ENCODE measurements at regions not wholly inside any gene's neighbourhood (a gene's known extent, or its start where the extent isn't known, plus 50 kb on each side); places are given as distances from the start of the nearest gene placed in this dataset.

DNA sequence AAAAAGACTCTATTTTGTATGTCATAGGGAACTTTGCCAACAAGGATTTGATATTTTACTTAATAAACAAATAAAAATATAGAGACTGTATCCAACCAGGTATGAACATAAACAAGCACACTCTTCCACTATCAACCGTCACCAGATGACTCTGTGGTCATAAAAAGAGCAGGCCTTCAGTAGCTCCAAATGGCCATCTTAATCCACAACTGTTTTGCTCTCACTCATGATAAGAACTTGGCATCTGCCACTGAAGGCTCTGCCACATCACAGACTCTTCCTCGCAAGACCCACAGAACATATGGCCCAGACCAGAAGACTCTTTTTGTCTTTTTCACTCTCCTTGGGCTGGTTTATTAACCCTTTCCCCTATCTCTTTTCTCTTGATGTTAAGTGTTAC is 98.7 kb upstream of the POM121L12 start:
- Histone ChIP-seq H3K4ac (ENCODE audit: low read depth in 1 of 2, low read length in 2 of 2) (no peak overlapping the region), H2AK5ac (ENCODE audit: low read length, severe bottlenecking) (no peak overlapping the region), H2AFZ (ENCODE audit: low read depth, low read length) (no peak overlapping the region), H3K23ac (ENCODE audit: low read length in 2 of 2) (no peak overlapping the region), H2BK120ac (ENCODE audit: low read depth, low read length) (no peak overlapping the region), H3K27ac (ENCODE audit: low read length, poor library complexity, severe bottlenecking) (no peak overlapping the region), H2BK5ac (ENCODE audit: low read depth, low read length, poor library complexity, severe bottlenecking) (no peak overlapping the region), H3K4me1 (ENCODE audit: control insufficient read depth, insufficient read depth, low read depth, low read length) (no peaks in the 10 kb centered on the region), H3K9me3 (ENCODE audit: control insufficient read depth, low read length) (peaks cover 4% of the 10 kb centered on the region), H3K27me3 (ENCODE audit: control insufficient read depth in 1 of 2, insufficient read depth in 1 of 2, low read length in 2 of 2) (no peaks in the 10 kb centered on the region), H3K9ac (ENCODE audit: low read length) (no peak overlapping the region), H2BK12ac (ENCODE audit: low read length in 2 of 2) (no peak overlapping the region), H3K4me3 (ENCODE audit: insufficient read depth in 1 of 2, low read depth in 1 of 2, low read length in 2 of 2) (no peak overlapping the region), H4K91ac (ENCODE audit: low read length) (no peak overlapping the region), H3K36me3 (ENCODE audit: control insufficient read depth in 1 of 2, insufficient read depth in 2 of 2, low read depth in 1 of 2, low read length in 2 of 2) (no peaks in the 10 kb centered on the region), H3K4me2 (ENCODE audit: low read length, poor library complexity, severe bottlenecking) (no peak overlapping the region), H3K14ac (ENCODE audit: low read length in 2 of 2) (no peak overlapping the region), H3K79me1 (replicated peaks; ENCODE audit: low read length, poor library complexity, severe bottlenecking) (no peaks in the 10 kb centered on the region), H2BK15ac (ENCODE audit: low read depth, poor library complexity, severe bottlenecking) (no peak overlapping the region), H4K8ac (ENCODE audit: low read length) (no peak overlapping the region), H3K18ac (ENCODE audit: low read depth in 1 of 2, low read length in 2 of 2) (no peak overlapping the region)
- DNase-seq: no peak
- WGBS: 35% methylated on average over 2 of the region's 2 CpGs

DNA sequence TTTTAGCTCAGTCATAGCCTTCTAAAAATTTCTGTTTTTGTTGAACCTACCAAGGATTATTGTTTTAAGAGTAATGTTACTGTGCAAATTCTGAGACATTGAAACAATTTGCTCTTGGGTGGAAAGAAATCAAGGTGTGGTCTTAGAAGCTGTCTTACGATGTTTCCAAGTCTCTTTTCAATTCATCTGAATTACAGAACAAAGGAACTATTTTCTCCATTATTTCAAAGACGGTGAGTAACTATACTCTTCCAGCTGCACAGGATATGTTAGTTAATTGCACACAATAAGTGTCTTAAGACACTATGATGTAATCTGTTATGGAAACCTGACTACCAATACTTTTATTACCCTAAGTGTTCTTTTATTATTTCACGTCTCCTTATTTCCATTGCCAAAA is 106.8 kb upstream of the POM121L12 start:
- no peak overlapping the region for H3K4me2 ChIP-seq (ENCODE audit: low read length, poor library complexity, severe bottlenecking)
- no peak overlapping the region for H2BK120ac ChIP-seq (ENCODE audit: low read depth, low read length)
- no peak overlapping the region for H2BK12ac ChIP-seq (ENCODE audit: low read length in 2 of 2)
- H3K27me3 ChIP-seq (ENCODE audit: control insufficient read depth in 1 of 2, insufficient read depth in 1 of 2, low read length in 2 of 2): no peaks in the 10 kb centered on the region
- no peaks in the 10 kb centered on the region for H3K36me3 ChIP-seq (ENCODE audit: control insufficient read depth in 1 of 2, insufficient read depth in 2 of 2, low read depth in 1 of 2, low read length in 2 of 2)
- no peak overlapping the region for H3K4ac ChIP-seq (ENCODE audit: low read depth in 1 of 2, low read length in 2 of 2)
- no peak overlapping the region for H3K27ac ChIP-seq (ENCODE audit: low read length, poor library complexity, severe bottlenecking)
- no peaks in the 10 kb centered on the region for H3K79me1 ChIP-seq (replicated peaks; ENCODE audit: low read length, poor library complexity, severe bottlenecking)
- no peak overlapping the region for H4K91ac ChIP-seq (ENCODE audit: low read length)
- no peak overlapping the region for H3K14ac ChIP-seq (ENCODE audit: low read length in 2 of 2)
- H3K4me3 ChIP-seq (ENCODE audit: insufficient read depth in 1 of 2, low read depth in 1 of 2, low read length in 2 of 2): no peak overlapping the region
- H2BK5ac ChIP-seq (ENCODE audit: low read depth, low read length, poor library complexity, severe bottlenecking): no peak overlapping the region
- WGBS: 80% methylated on average over 1 of the region's 3 CpGs
- no peak overlapping the region for H2BK15ac ChIP-seq (ENCODE audit: low read depth, poor library complexity, severe bottlenecking)
- no peak overlapping the region for H3K23ac ChIP-seq (ENCODE audit: low read length in 2 of 2)
- no peak overlapping the region for H4K8ac ChIP-seq (ENCODE audit: low read length)
- H3K18ac ChIP-seq (ENCODE audit: low read depth in 1 of 2, low read length in 2 of 2): no peak overlapping the region
- no peak overlapping the region for H2AFZ ChIP-seq (ENCODE audit: low read depth, low read length)
- DNase-seq: no peak
- no peaks in the 10 kb centered on the region for H3K4me1 ChIP-seq (ENCODE audit: control insufficient read depth, insufficient read depth, low read depth, low read length)
- H2AK5ac ChIP-seq (ENCODE audit: low read length, severe bottlenecking): no peak overlapping the region
- no peak overlapping the region for H3K9ac ChIP-seq (ENCODE audit: low read length)
- peaks cover 9% of the 10 kb centered on the region for H3K9me3 ChIP-seq (ENCODE audit: control insufficient read depth, low read length)

DNA sequence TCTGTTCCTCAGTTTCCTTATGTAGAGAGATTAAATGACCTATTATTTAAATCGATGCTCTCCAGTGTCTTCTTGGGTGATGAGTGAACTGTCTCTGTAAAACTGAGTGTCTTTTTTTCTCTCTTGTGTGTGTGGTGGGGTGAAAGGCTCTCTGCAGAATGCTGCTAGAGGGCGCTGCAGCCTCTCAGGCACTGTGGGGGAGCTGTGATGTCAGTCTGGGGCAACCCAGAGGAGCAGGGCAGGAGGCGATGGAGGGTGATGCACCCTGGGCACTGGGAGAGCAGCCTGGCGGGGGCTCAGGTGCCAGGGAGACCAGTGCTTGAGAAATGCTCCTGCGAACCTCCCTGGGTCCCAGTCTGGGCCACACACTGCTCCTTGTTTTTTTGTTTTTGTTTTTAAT is 110.1 kb upstream of the POM121L12 start:
- Histone ChIP-seq H2AK5ac (ENCODE audit: low read length, severe bottlenecking) (no peak overlapping the region), H3K27me3 (ENCODE audit: control insufficient read depth in 1 of 2, insufficient read depth in 1 of 2, low read length in 2 of 2) (no peaks in the 10 kb centered on the region), H3K23ac (ENCODE audit: low read length in 2 of 2) (no peak overlapping the region), H3K4me1 (ENCODE audit: control insufficient read depth, insufficient read depth, low read depth, low read length) (no peaks in the 10 kb centered on the region), H2BK5ac (ENCODE audit: low read depth, low read length, poor library complexity, severe bottlenecking) (no peak overlapping the region), H3K79me1 (replicated peaks; ENCODE audit: low read length, poor library complexity, severe bottlenecking) (no peaks in the 10 kb centered on the region), H2BK12ac (ENCODE audit: low read length in 2 of 2) (no peak overlapping the region), H3K36me3 (ENCODE audit: control insufficient read depth in 1 of 2, insufficient read depth in 2 of 2, low read depth in 1 of 2, low read length in 2 of 2) (no peaks in the 10 kb centered on the region), H3K9me3 (ENCODE audit: control insufficient read depth, low read length) (peaks cover 5% of the 10 kb centered on the region), H2BK15ac (ENCODE audit: low read depth, poor library complexity, severe bottlenecking) (no peak overlapping the region), H4K8ac (ENCODE audit: low read length) (no peak overlapping the region), H3K4ac (ENCODE audit: low read depth in 1 of 2, low read length in 2 of 2) (no peak overlapping the region), H2AFZ (ENCODE audit: low read depth, low read length) (no peak overlapping the region), H3K18ac (ENCODE audit: low read depth in 1 of 2, low read length in 2 of 2) (no peak overlapping the region), H4K91ac (ENCODE audit: low read length) (no peak overlapping the region), H3K4me2 (ENCODE audit: low read length, poor library complexity, severe bottlenecking) (no peak overlapping the region), H3K27ac (ENCODE audit: low read length, poor library complexity, severe bottlenecking) (no peak overlapping the region), H3K14ac (ENCODE audit: low read length in 2 of 2) (no peak overlapping the region), H3K9ac (ENCODE audit: low read length) (no peak overlapping the region), H2BK120ac (ENCODE audit: low read depth, low read length) (no peak overlapping the region), H3K4me3 (ENCODE audit: insufficient read depth in 1 of 2, low read depth in 1 of 2, low read length in 2 of 2) (no peak overlapping the region)
- WGBS: 78% methylated on average over 4 of the region's 5 CpGs
- no peak for DNase-seq

DNA sequence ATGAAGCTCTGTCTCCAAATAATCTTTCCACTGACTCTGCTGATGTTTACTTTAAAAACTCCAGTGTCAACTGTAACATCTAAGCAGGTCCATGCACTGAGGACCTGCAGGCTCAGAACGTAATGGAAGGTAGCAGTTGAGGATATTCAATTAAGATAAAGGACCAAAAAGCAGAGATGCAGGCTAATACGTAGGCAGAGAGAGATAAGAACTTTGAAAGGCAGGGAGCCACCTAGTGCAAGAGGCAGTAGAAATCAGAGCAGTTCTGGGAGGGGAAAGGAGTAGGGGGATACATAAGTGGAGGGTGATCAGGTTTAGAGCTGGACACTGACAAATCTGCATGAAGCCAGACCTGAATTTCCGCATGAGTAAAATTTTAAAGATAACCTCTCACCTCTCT is 114.5 kb upstream of the POM121L12 start:
- H2AFZ ChIP-seq (ENCODE audit: low read depth, low read length): no peak overlapping the region
- no peak overlapping the region for H3K4me3 ChIP-seq (ENCODE audit: insufficient read depth in 1 of 2, low read depth in 1 of 2, low read length in 2 of 2)
- 23% methylated on average over 3 of the region's 3 CpGs for WGBS
- H4K8ac ChIP-seq (ENCODE audit: low read length): no peak overlapping the region
- no peak for DNase-seq
- H3K4me2 ChIP-seq (ENCODE audit: low read length, poor library complexity, severe bottlenecking): no peak overlapping the region
- H3K9ac ChIP-seq (ENCODE audit: low read length): no peak overlapping the region
- H3K27me3 ChIP-seq (ENCODE audit: control insufficient read depth in 1 of 2, insufficient read depth in 1 of 2, low read length in 2 of 2): no peaks in the 10 kb centered on the region
- no peak overlapping the region for H3K14ac ChIP-seq (ENCODE audit: low read length in 2 of 2)
- no peak overlapping the region for H3K27ac ChIP-seq (ENCODE audit: low read length, poor library complexity, severe bottlenecking)
- H3K23ac ChIP-seq (ENCODE audit: low read length in 2 of 2): no peak overlapping the region
- H3K18ac ChIP-seq (ENCODE audit: low read depth in 1 of 2, low read length in 2 of 2): no peak overlapping the region
- H4K91ac ChIP-seq (ENCODE audit: low read length): no peak overlapping the region
- no peaks in the 10 kb centered on the region for H3K9me3 ChIP-seq (ENCODE audit: control insufficient read depth, low read length)
- H2BK5ac ChIP-seq (ENCODE audit: low read depth, low read length, poor library complexity, severe bottlenecking): no peak overlapping the region
- H2BK12ac ChIP-seq (ENCODE audit: low read length in 2 of 2): no peak overlapping the region
- no peak overlapping the region for H2BK120ac ChIP-seq (ENCODE audit: low read depth, low read length)
- H3K36me3 ChIP-seq (ENCODE audit: control insufficient read depth in 1 of 2, insufficient read depth in 2 of 2, low read depth in 1 of 2, low read length in 2 of 2): no peaks in the 10 kb centered on the region
- H2BK15ac ChIP-seq (ENCODE audit: low read depth, poor library complexity, severe bottlenecking): no peak overlapping the region
- no peaks in the 10 kb centered on the region for H3K79me1 ChIP-seq (replicated peaks; ENCODE audit: low read length, poor library complexity, severe bottlenecking)
- no peaks in the 10 kb centered on the region for H3K4me1 ChIP-seq (ENCODE audit: control insufficient read depth, insufficient read depth, low read depth, low read length)
- H2AK5ac ChIP-seq (ENCODE audit: low read length, severe bottlenecking): no peak overlapping the region
- H3K4ac ChIP-seq (ENCODE audit: low read depth in 1 of 2, low read length in 2 of 2): no peak overlapping the region

All from mesenchymal stem cell (in vitro differentiated cells and primary cell).